ENCODE measurements at regions not wholly inside any gene's neighbourhood (a gene's known extent, or its start where the extent isn't known, plus 50 kb on each side); places are given as distances from the start of the nearest gene placed in this dataset.

DNA sequence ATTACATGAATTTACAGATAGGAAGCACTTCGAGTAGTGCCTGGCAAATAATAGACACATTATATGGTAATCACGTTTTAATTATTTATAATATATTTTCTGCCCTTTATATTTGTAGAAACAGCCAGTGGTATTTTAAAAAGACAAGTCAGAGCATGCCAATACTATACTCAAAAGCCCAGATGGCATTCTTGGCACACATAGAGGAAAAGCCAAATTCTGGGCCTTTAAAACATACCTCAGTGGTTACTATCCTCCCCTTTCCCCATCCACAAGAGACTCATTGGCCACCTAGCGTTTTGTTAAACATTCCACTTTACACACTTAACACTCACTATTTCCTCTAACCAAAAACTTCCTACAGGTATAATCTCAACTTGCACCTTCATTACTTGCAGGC, 63.3 kb upstream of the ZNF804A start:
- TF ChIP-seq, protein P1, sequence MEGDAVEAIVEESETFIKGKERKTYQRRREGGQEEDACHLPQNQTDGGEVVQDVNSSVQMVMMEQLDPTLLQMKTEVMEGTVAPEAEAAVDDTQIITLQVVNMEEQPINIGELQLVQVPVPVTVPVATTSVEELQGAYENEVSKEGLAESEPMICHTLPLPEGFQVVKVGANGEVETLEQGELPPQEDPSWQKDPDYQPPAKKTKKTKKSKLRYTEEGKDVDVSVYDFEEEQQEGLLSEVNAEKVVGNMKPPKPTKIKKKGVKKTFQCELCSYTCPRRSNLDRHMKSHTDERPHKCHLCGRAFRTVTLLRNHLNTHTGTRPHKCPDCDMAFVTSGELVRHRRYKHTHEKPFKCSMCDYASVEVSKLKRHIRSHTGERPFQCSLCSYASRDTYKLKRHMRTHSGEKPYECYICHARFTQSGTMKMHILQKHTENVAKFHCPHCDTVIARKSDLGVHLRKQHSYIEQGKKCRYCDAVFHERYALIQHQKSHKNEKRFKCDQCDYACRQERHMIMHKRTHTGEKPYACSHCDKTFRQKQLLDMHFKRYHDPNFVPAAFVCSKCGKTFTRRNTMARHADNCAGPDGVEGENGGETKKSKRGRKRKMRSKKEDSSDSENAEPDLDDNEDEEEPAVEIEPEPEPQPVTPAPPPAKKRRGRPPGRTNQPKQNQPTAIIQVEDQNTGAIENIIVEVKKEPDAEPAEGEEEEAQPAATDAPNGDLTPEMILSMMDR (IDR thresholded peaks at IDR 0.05), result no peak
- TF ChIP-seq POLR2A (IDR thresholded peaks at IDR 0.05), result no peak

All from vagina (tissue), 2 donors.